ENCODE measurements at regions not wholly inside any gene's neighbourhood (a gene's known extent, or its start where the extent isn't known, plus 50 kb on each side); places are given as distances from the start of the nearest gene placed in this dataset.
"Not testable (repeated sequence)": the region's sequence is repeated elsewhere in the genome, so short reads cannot be mapped to it uniquely, and the experiment has no call there.

GRCh38 chr17:56723421-56723820 lies 110.3 kb downstream of the C17orf67 start:
- no TSS peak for BruUV-seq (replicated peaks)
- no peaks in the 10 kb centered on the region for H3K4me1 Mint-ChIP-seq (ENCODE audit: low read depth, unreplicated experiment)
- intact Hi-C loops (cut with micrococcal nuclease; ENCODE audit: unreplicated experiment) = no loop called here
- no peak for DNase-seq
- peaks cover 63% of the 10 kb centered on the region for H3K27me3 Mint-ChIP-seq (ENCODE audit: unreplicated experiment)
- no peak for TF ChIP-seq CTCF (IDR thresholded peaks at IDR 0.05; ENCODE audit: unreplicated experiment)
- no peaks in the 10 kb centered on the region for H3K36me3 Mint-ChIP-seq (ENCODE audit: insufficient read depth, unreplicated experiment)
- CTCF ChIA-PET = no interaction called here
- H3K27ac Mint-ChIP-seq (ENCODE audit: unreplicated experiment) = no peak overlapping the region
- H3K4me3 Mint-ChIP-seq (ENCODE audit: low read depth, unreplicated experiment) = no peak overlapping the region
- no peaks in the 10 kb centered on the region for H3K9me3 Mint-ChIP-seq (ENCODE audit: low read depth, unreplicated experiment)

- no peak overlapping the region for H3K4me3 Mint-ChIP-seq (ENCODE audit: low read depth, unreplicated experiment)
- intact Hi-C loops (cut with micrococcal nuclease; ENCODE audit: unreplicated experiment) = no loop called here
- no peaks in the 10 kb centered on the region for H3K36me3 Mint-ChIP-seq (ENCODE audit: insufficient read depth, unreplicated experiment)
- H3K27me3 Mint-ChIP-seq (ENCODE audit: unreplicated experiment) = peaks cover 63% of the 10 kb centered on the region
- no peak for DNase-seq
- H3K27ac Mint-ChIP-seq (ENCODE audit: unreplicated experiment) = no peak overlapping the region
- CTCF ChIA-PET = interaction anchor here (0.9 kb wide), 1 partner anchor 10 kb away, joined by 4 read pairs; no protein-coding TSS in a partner anchor
- no peak for TF ChIP-seq CTCF (IDR thresholded peaks at IDR 0.05; ENCODE audit: unreplicated experiment)
- H3K9me3 Mint-ChIP-seq (ENCODE audit: low read depth, unreplicated experiment) = no peaks in the 10 kb centered on the region
- no peaks in the 10 kb centered on the region for H3K4me1 Mint-ChIP-seq (ENCODE audit: low read depth, unreplicated experiment)
- no TSS peak for BruUV-seq (replicated peaks)
These were observed 109.1 kb downstream of the C17orf67 start for GRCh38 chr17:56724664-56725063.

GRCh38 chr17:56725144-56725543 lies 108.6 kb downstream of the C17orf67 start:
- Mint-ChIP-seq H3K27ac (ENCODE audit: unreplicated experiment) (no peak overlapping the region), H3K27me3 (ENCODE audit: unreplicated experiment) (peaks cover 63% of the 10 kb centered on the region), H3K4me1 (ENCODE audit: low read depth, unreplicated experiment) (no peaks in the 10 kb centered on the region), H3K4me3 (ENCODE audit: low read depth, unreplicated experiment) (no peak overlapping the region), H3K36me3 (ENCODE audit: insufficient read depth, unreplicated experiment) (no peaks in the 10 kb centered on the region), H3K9me3 (ENCODE audit: low read depth, unreplicated experiment) (no peaks in the 10 kb centered on the region)
- intact Hi-C loops (cut with micrococcal nuclease; ENCODE audit: unreplicated experiment) = no loop called here
- no peak for DNase-seq
- CTCF ChIA-PET = interaction anchor here (0.9 kb wide), 1 partner anchor 9 kb away, joined by 4 read pairs; no protein-coding TSS in a partner anchor
- no peak for TF ChIP-seq CTCF (IDR thresholded peaks at IDR 0.05; ENCODE audit: unreplicated experiment)
- BruUV-seq (replicated peaks) = no TSS peak

GRCh38 chr17:56727876-56728617 lies 105.7 kb downstream of the C17orf67 start:
- intact Hi-C loops (cut with micrococcal nuclease; ENCODE audit: unreplicated experiment) = no loop called here
- CTCF ChIA-PET = no interaction called here
- H3K27me3 Mint-ChIP-seq (ENCODE audit: unreplicated experiment) = peaks cover 84% of the 10 kb centered on the region
- no peaks in the 10 kb centered on the region for H3K36me3 Mint-ChIP-seq (ENCODE audit: insufficient read depth, unreplicated experiment)
- H3K4me1 Mint-ChIP-seq (ENCODE audit: low read depth, unreplicated experiment) = no peaks in the 10 kb centered on the region
- no peak overlapping the region for H3K27ac Mint-ChIP-seq (ENCODE audit: unreplicated experiment)
- no peaks in the 10 kb centered on the region for H3K9me3 Mint-ChIP-seq (ENCODE audit: low read depth, unreplicated experiment)
- DNase-seq = no peak
- no peak overlapping the region for H3K4me3 Mint-ChIP-seq (ENCODE audit: low read depth, unreplicated experiment)
- no peak for TF ChIP-seq CTCF (IDR thresholded peaks at IDR 0.05; ENCODE audit: unreplicated experiment)
- no TSS peak for BruUV-seq (replicated peaks)

- H3K4me3 Mint-ChIP-seq (ENCODE audit: low read depth, unreplicated experiment); BruUV-seq (replicated peaks); H3K36me3 Mint-ChIP-seq (ENCODE audit: insufficient read depth, unreplicated experiment); CTCF ChIA-PET; H3K27ac Mint-ChIP-seq (ENCODE audit: unreplicated experiment); H3K9me3 Mint-ChIP-seq (ENCODE audit: low read depth, unreplicated experiment); DNase-seq; intact Hi-C loops (cut with micrococcal nuclease; ENCODE audit: unreplicated experiment); H3K4me1 Mint-ChIP-seq (ENCODE audit: low read depth, unreplicated experiment): not testable (repeated sequence)
- peaks cover 64% of the 10 kb centered on the region for H3K27me3 Mint-ChIP-seq (ENCODE audit: unreplicated experiment)
These were observed 102.6 kb downstream of the C17orf67 start for GRCh38 chr17:56731096-56731495.
